K562 (cell line): ENCODE measurements at regions not wholly inside any gene's neighbourhood (a gene's known extent, or its start where the extent isn't known, plus 50 kb on each side); places are given as distances from the start of the nearest gene placed in this dataset.

Source experiments
- ATAC-seq: fragments of 200-7000 bp; cut with Tn5 transposase; 3 replicates; pipeline ENCODE4 v1.9.1; 2020; ENCODE audit warnings: moderate library complexity
- BruUV-seq: library from RNA; stranded (reverse); fragments of 400-500 nt; replicated peaks from 2 replicates; lab custom pipeline; 2021; lab: Mats Ljungman, UMichigan
- CTCF ChIA-PET: fragments of 300-600 bp; formaldehyde crosslinking; extraction: SDS; loops from one replicate; lab custom pipeline; 2021; ENCODE audit warnings: low intra/inter-chr PET ratio; lab: Yijun Ruan, JAX
- POLR2A ChIA-PET: fragments of 300-600, 350-650 bp; sonication (Branson Sonifier 250); formaldehyde crosslinking; extraction: SDS; loops from one replicate; lab custom pipeline; 2021; ENCODE audit warnings: antibody characterized with exemption, inconsistent platforms; lab: Yijun Ruan, JAX
- DNase-seq, 4 experiments: peaks; one replicate each; pipeline versions ENCODE4 v3.0.0 to v3.0.0-alpha.2; 2011 to 2018; ENCODE audit warnings: low spot score in 3 of 4, mixed read lengths in 3 of 4; ENCODE audit errors: extremely low read depth in 1 of 4
- FAIRE-seq: peaks from 2 replicates; lab custom pipeline; 2011; peaks lifted over from hg19 to GRCh38; lab: Jason Lieb, UNC
- H2AFZ ChIP-seq: 2 replicates; pipeline ENCODE4 v1.6.0; 2011; ENCODE audit warnings: low read depth, low read length, control low read depth, inconsistent platforms
- H3K27ac ChIP-seq: fragments of 200-600 bp; 3 replicates; pipeline ENCODE4 v1.8.0; 2011; ENCODE audit warnings: low read depth, mild to moderate bottlenecking, control low read depth, inconsistent platforms, low read length, moderate library complexity, mixed read lengths; ENCODE audit errors: extremely low read depth
- H3K27me3 ChIP-seq, 2 experiments: fragments of 300-600 bp in 1 of 2; 2 replicates in 1 of 2; 3 replicates in 1 of 2; pipeline versions ENCODE4 v1.6.0 to v1.8.0; 2011; ENCODE audit warnings: inconsistent platforms in 2 of 2, low read length in 2 of 2, mild to moderate bottlenecking in 1 of 2, mixed read lengths in 1 of 2, moderate library complexity in 1 of 2; ENCODE audit not compliant: control insufficient read depth in 2 of 2, insufficient read depth in 2 of 2
- H3K36me3 ChIP-seq: fragments of 300-600 bp; 3 replicates; pipeline ENCODE4 v1.8.0; 2011; ENCODE audit warnings: mild to moderate bottlenecking, low read length, inconsistent platforms; ENCODE audit not compliant: control insufficient read depth, insufficient read depth
- H3K4me1 ChIP-seq, 2 experiments: fragments of 200-600 bp in 1 of 2; replicated peaks in 1 of 2; 2 replicates in 1 of 2; 3 replicates in 1 of 2; pipeline versions ENCODE4 v1.5.1 to v1.8.0; 2011; ENCODE audit warnings: inconsistent platforms in 2 of 2, low read length in 2 of 2, mild to moderate bottlenecking in 1 of 2, mixed read lengths in 1 of 2, moderate library complexity in 1 of 2; ENCODE audit not compliant: control insufficient read depth in 2 of 2, insufficient read depth in 2 of 2
- H3K4me2 ChIP-seq: 2 replicates; pipeline ENCODE4 v1.6.1; 2011; ENCODE audit warnings: low read length, control low read depth, inconsistent platforms, mixed read lengths; ENCODE audit not compliant: insufficient read depth
- H3K4me3 ChIP-seq: fragments of 200-600 bp; sonication (generic), shearing (Covaris generic); 2 replicates; pipeline ENCODE4 v1.5.1; 2016; ENCODE audit warnings: control low read depth, inconsistent platforms
- H3K79me2 ChIP-seq: fragments of 200-600 bp; 3 replicates; pipeline ENCODE4 v1.8.0; 2011; ENCODE audit warnings: low read length, inconsistent platforms; ENCODE audit not compliant: control insufficient read depth, insufficient read depth
- H3K9ac ChIP-seq, 2 experiments: 2 replicates each; pipeline versions ENCODE4 v1.6.0 to v1.6.1; 2011; ENCODE audit warnings: low read depth in 2 of 2, low read length in 2 of 2, control low read depth in 1 of 2, inconsistent platforms in 1 of 2, mild to moderate bottlenecking in 1 of 2, mixed read lengths in 1 of 2; ENCODE audit not compliant: insufficient read depth in 1 of 2
- H3K9me1 ChIP-seq: one replicate; pipeline ENCODE4 v1.6.0; 2011; ENCODE audit warnings: inconsistent platforms, mild to moderate bottlenecking, low read length, moderate library complexity; ENCODE audit not compliant: control insufficient read depth, insufficient read depth
- H3K9me3 ChIP-seq: replicated peaks from 2 replicates; pipeline ENCODE4 v1.5.1; 2011; ENCODE audit warnings: low read depth, low read length, inconsistent platforms; ENCODE audit not compliant: control insufficient read depth, insufficient read depth
- H4K20me1 ChIP-seq: replicated peaks from 2 replicates; pipeline ENCODE4 v1.6.1; 2011; ENCODE audit warnings: low read length, inconsistent platforms, mixed read lengths; ENCODE audit not compliant: control insufficient read depth, insufficient read depth
- DIDO1 ChIP-seq: fragments of 450-650 bp; IDR thresholded peaks from 2 replicates; pipeline ENCODE4 v1.6.1; 2016; ENCODE audit warnings: low read depth, missing biosample characterization, missing genetic modification characterization
- EWSR1 ChIP-seq: fragments of 450-650 bp; IDR thresholded peaks from 2 replicates; pipeline ENCODE4 v1.6.1; 2018; ENCODE audit warnings: borderline replicate concordance, mild to moderate bottlenecking, low read depth, moderate library complexity; ENCODE audit not compliant: partially characterized antibody
- FIP1L1 ChIP-seq: fragments of 200-400 bp; formaldehyde crosslinking; IDR thresholded peaks from 2 replicates; pipeline ENCODE4 v1.6.1; 2018; ENCODE audit warnings: mild to moderate bottlenecking, low read depth, low read length; ENCODE audit not compliant: poor library complexity, severe bottlenecking
- HMG20A ChIP-seq: fragments of 450-650 bp; formaldehyde crosslinking; conservative IDR thresholded peaks from 2 replicates; pipeline ENCODE4 v1.4.0; 2020; ENCODE audit warnings: mild to moderate bottlenecking, mixed read lengths
- KDM4B ChIP-seq, 2 experiments: fragments of 450-650 bp in 1 of 2; sonication (generic) in 1 of 2; IDR thresholded peaks; 2 replicates each; pipeline ENCODE4 v1.6.1; 2016 to 2017; ENCODE audit warnings: borderline replicate concordance in 2 of 2, antibody characterized with exemption in 1 of 2, low read depth in 1 of 2, mild to moderate bottlenecking in 1 of 2
- KLF10 ChIP-seq: fragments of 250-450 bp; sonication (Bioruptor Pico); IDR thresholded peaks from 2 replicates; pipeline ENCODE4 v1.6.1; 2021; ENCODE audit warnings: matching md5 sums
- RBFOX2 ChIP-seq: fragments of 200-400 bp; formaldehyde crosslinking; IDR thresholded peaks from 2 replicates; pipeline ENCODE4 v1.6.1; 2017; ENCODE audit warnings: low read depth, mild to moderate bottlenecking, low read length, moderate library complexity
- ZFP1 ChIP-seq: fragments of 450-650 bp; formaldehyde crosslinking; IDR thresholded peaks from 2 replicates; pipeline ENCODE4 v1.4.0; 2020; ENCODE audit warnings: mild to moderate bottlenecking, mixed read lengths
- ZNF75A ChIP-seq: fragments of 450-650 bp; formaldehyde crosslinking; IDR thresholded peaks from 2 replicates; pipeline ENCODE4 v1.4.0; 2020; ENCODE audit warnings: mild to moderate bottlenecking
- WGBS: fragments of 100-300 bp; shearing (Covaris generic); methylation state at CpG from one replicate; pipeline ENCODE4 v1.1.6; 2016; ENCODE audit warnings: low coverage, mixed read lengths; ENCODE audit not compliant: insufficient coverage; ENCODE audit errors: missing lambda C conversion rate; 5-methylcytosine and 5-hydroxymethylcytosine counted together
- in situ Hi-C: fragments of 300-500 bp; cut with MboI; formaldehyde crosslinking; loops from 4 replicates; pipeline ENCODE4 v1.15.0; 2018; ENCODE audit warnings: inconsistent platforms, mixed read lengths
- intact Hi-C: fragments of 100-400 bp; cut with micrococcal nuclease; formaldehyde crosslinking; loops from 2 replicates; pipeline ENCODE4 v1.14.2; 2022
- TF ChIP-seq, protein P1 (sequence below): fragments of 250-450 bp; sonication (Bioruptor Pico); IDR thresholded peaks from 2 replicates; pipeline ENCODE4 v1.8.0; 2021; ENCODE audit warnings: borderline replicate concordance, mild to moderate bottlenecking, moderate library complexity; ENCODE audit not compliant: poor library complexity, severe bottlenecking
- TF ChIP-seq, protein P2 (sequence below): fragments of 200-800 bp; sonication (Bioruptor generic); IDR thresholded peaks from 2 replicates; pipeline ENCODE4 v1.6.1; 2017; ENCODE audit warnings: missing genetic modification characterization, missing compliant biosample characterization
- TF ChIP-seq, protein P3 (sequence below): fragments of 250-450 bp; sonication (Bioruptor Pico); IDR thresholded peaks from 2 replicates; pipeline ENCODE4 v1.5.0; 2021

DNA sequence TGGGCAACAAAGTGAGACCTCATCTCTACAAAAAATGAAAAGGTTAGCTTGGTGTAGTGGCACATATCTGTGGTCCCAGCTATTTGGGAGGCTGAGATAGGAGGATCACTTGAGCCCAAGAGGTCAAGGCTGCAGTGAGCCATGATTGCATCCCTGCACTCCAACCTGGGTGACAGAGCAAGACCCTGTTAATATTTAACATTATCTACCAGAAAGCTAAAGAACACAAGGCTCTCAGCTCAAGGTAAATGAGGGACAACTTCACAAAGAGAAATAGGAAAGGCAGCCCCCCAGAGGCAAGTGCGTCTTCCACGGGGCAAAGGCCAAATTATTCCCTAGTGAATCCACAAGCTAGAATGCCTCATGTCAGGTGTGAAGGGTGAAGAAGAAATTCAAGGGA, 109.6 kb upstream of the PFKP start:
- DNase-seq (no peak), FAIRE-seq (no peak), ATAC-seq (no peak)
- Histone ChIP-seq H3K9me1 (no peaks in the 10 kb centered on the region), H3K4me1 (no peaks in the 10 kb centered on the region), H3K4me3 (no peak overlapping the region), H3K27me3 (no peaks in the 10 kb centered on the region), H3K79me2 (no peaks in the 10 kb centered on the region), H3K4me2 (no peak overlapping the region), H3K36me3 (no peaks in the 10 kb centered on the region), H3K27ac (no peak overlapping the region), H4K20me1 (no peaks in the 10 kb centered on the region), H3K9ac (no peak overlapping the region), H3K9me3 (no peaks in the 10 kb centered on the region), H2AFZ (no peak overlapping the region)
- intact Hi-C loops (no loop called here), in situ Hi-C loops (no loop called here)
- 0% methylated on average over 2 of the region's 2 CpGs for WGBS
- POLR2A ChIA-PET = no interaction called here
- CTCF ChIA-PET = no interaction called here
- BruUV-seq = no TSS peak
- no peak for TF ChIP-seq DIDO1 (tag)
- no peak for TF ChIP-seq RBFOX2
- TF ChIP-seq, protein P1, sequence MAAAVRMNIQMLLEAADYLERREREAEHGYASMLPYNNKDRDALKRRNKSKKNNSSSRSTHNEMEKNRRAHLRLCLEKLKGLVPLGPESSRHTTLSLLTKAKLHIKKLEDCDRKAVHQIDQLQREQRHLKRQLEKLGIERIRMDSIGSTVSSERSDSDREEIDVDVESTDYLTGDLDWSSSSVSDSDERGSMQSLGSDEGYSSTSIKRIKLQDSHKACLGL (CRISPR knock-in tag) = no peak
- TF ChIP-seq HMG20A (CRISPR knock-in tag) = no peak
- no peak for TF ChIP-seq ZNF75A
- TF ChIP-seq FIP1L1 = no peak
- TF ChIP-seq, protein P2, sequence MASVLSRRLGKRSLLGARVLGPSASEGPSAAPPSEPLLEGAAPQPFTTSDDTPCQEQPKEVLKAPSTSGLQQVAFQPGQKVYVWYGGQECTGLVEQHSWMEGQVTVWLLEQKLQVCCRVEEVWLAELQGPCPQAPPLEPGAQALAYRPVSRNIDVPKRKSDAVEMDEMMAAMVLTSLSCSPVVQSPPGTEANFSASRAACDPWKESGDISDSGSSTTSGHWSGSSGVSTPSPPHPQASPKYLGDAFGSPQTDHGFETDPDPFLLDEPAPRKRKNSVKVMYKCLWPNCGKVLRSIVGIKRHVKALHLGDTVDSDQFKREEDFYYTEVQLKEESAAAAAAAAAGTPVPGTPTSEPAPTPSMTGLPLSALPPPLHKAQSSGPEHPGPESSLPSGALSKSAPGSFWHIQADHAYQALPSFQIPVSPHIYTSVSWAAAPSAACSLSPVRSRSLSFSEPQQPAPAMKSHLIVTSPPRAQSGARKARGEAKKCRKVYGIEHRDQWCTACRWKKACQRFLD = no peak
- TF ChIP-seq KLF10 (CRISPR knock-in tag) = no peak
- TF ChIP-seq ZFP1 (CRISPR knock-in tag) = no peak
- no peak for TF ChIP-seq KDM4B (IDR thresholded peaks at IDR 0.05; ENCODE audit: borderline replicate concordance in 2 of 2, low read depth in 1 of 2)
- TF ChIP-seq EWSR1 = no peak
- TF ChIP-seq, protein P3, sequence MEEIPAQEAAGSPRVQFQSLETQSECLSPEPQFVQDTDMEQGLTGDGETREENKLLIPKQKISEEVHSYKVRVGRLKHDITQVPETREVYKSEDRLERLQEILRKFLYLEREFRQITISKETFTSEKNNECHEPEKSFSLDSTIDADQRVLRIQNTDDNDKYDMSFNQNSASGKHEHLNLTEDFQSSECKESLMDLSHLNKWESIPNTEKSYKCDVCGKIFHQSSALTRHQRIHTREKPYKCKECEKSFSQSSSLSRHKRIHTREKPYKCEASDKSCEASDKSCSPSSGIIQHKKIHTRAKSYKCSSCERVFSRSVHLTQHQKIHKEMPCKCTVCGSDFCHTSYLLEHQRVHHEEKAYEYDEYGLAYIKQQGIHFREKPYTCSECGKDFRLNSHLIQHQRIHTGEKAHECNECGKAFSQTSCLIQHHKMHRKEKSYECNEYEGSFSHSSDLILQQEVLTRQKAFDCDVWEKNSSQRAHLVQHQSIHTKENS (CRISPR knock-in tag) = no peak
